ENCODE measurements at regions not wholly inside any gene's neighbourhood (a gene's known extent, or its start where the extent isn't known, plus 50 kb on each side); places are given as distances from the start of the nearest gene placed in this dataset.

- Mint-ChIP-seq H3K4me1 (ENCODE audit: insufficient read depth, unreplicated experiment) (no peaks in the 10 kb centered on the region), H3K27ac (ENCODE audit: low read depth, unreplicated experiment) (no peak overlapping the region), H3K4me3 (ENCODE audit: unreplicated experiment) (no peak overlapping the region), H3K9me3 (ENCODE audit: unreplicated experiment) (peaks cover 2% of the 10 kb centered on the region), H3K27me3 (ENCODE audit: insufficient read depth, unreplicated experiment) (no peaks in the 10 kb centered on the region), H3K36me3 (ENCODE audit: insufficient read depth, unreplicated experiment) (peaks cover 5% of the 10 kb centered on the region)
- CTCF ChIA-PET: no interaction called here
- TF ChIP-seq CTCF (IDR thresholded peaks at IDR 0.05; ENCODE audit: unreplicated experiment): no peak
- POLR2A ChIA-PET: no interaction called here
- no peak for DNase-seq (ENCODE audit: unreplicated experiment)
- no TSS peak for BruUV-seq (replicated peaks)
- intact Hi-C loops (cut with micrococcal nuclease): no loop called here
These were observed 830.9 kb upstream of the AGA start for GRCh38 chr4:178273168-178273567.

GRCh38 chr4:178275671-178276360, 833.6 kb upstream of the AGA start:
- intact Hi-C loops (cut with micrococcal nuclease): no loop called here
- H3K27me3 Mint-ChIP-seq (ENCODE audit: insufficient read depth, unreplicated experiment): no peaks in the 10 kb centered on the region
- DNase-seq (ENCODE audit: unreplicated experiment): peak; percentile 4
- TF ChIP-seq CTCF (IDR thresholded peaks at IDR 0.05; ENCODE audit: unreplicated experiment): no peak
- no peaks in the 10 kb centered on the region for H3K9me3 Mint-ChIP-seq (ENCODE audit: unreplicated experiment)
- no peaks in the 10 kb centered on the region for H3K4me1 Mint-ChIP-seq (ENCODE audit: insufficient read depth, unreplicated experiment)
- no peak overlapping the region for H3K27ac Mint-ChIP-seq (ENCODE audit: low read depth, unreplicated experiment)
- POLR2A ChIA-PET: no interaction called here
- H3K36me3 Mint-ChIP-seq (ENCODE audit: insufficient read depth, unreplicated experiment): peaks cover 5% of the 10 kb centered on the region
- BruUV-seq (replicated peaks): no TSS peak
- CTCF ChIA-PET: interaction anchor here (0.5 to 1.0 kb wide), 2 partner anchors 9 to 19 kb away, joined by 3 to 4 read pairs; no protein-coding TSS in a partner anchor
- no peak overlapping the region for H3K4me3 Mint-ChIP-seq (ENCODE audit: unreplicated experiment)

- Mint-ChIP-seq H3K27ac (ENCODE audit: low read depth, unreplicated experiment) (no peak overlapping the region), H3K36me3 (ENCODE audit: insufficient read depth, unreplicated experiment) (peaks cover 4% of the 10 kb centered on the region), H3K4me1 (ENCODE audit: insufficient read depth, unreplicated experiment) (no peaks in the 10 kb centered on the region), H3K27me3 (ENCODE audit: insufficient read depth, unreplicated experiment) (no peaks in the 10 kb centered on the region), H3K9me3 (ENCODE audit: unreplicated experiment) (no peaks in the 10 kb centered on the region), H3K4me3 (ENCODE audit: unreplicated experiment) (no peak overlapping the region)
- CTCF ChIA-PET: interaction anchor here (0.5 to 0.6 kb wide), 2 partner anchors 181 to 1907 kb away, joined by 3 read pairs; no protein-coding TSS in a partner anchor
- TF ChIP-seq CTCF (IDR thresholded peaks at IDR 0.05; ENCODE audit: unreplicated experiment): no peak
- BruUV-seq (replicated peaks): no TSS peak
- intact Hi-C loops (cut with micrococcal nuclease): no loop called here
- no peak for DNase-seq (ENCODE audit: unreplicated experiment)
- POLR2A ChIA-PET: no interaction called here
These were observed 838.1 kb upstream of the AGA start for GRCh38 chr4:178280362-178280761.

GRCh38 chr4:178288462-178288861, 846.2 kb upstream of the AGA start:
- Mint-ChIP-seq H3K4me3 (ENCODE audit: unreplicated experiment) (no peak overlapping the region), H3K36me3 (ENCODE audit: insufficient read depth, unreplicated experiment) (no peaks in the 10 kb centered on the region), H3K9me3 (ENCODE audit: unreplicated experiment) (no peaks in the 10 kb centered on the region), H3K27ac (ENCODE audit: low read depth, unreplicated experiment) (no peak overlapping the region), H3K27me3 (ENCODE audit: insufficient read depth, unreplicated experiment) (no peaks in the 10 kb centered on the region), H3K4me1 (ENCODE audit: insufficient read depth, unreplicated experiment) (no peaks in the 10 kb centered on the region)
- intact Hi-C loops (cut with micrococcal nuclease): no loop called here
- no TSS peak for BruUV-seq (replicated peaks)
- CTCF ChIA-PET: no interaction called here
- TF ChIP-seq CTCF (IDR thresholded peaks at IDR 0.05; ENCODE audit: unreplicated experiment): no peak
- DNase-seq (ENCODE audit: unreplicated experiment): no peak
- POLR2A ChIA-PET: no interaction called here
